ENCODE measurements at regions not wholly inside any gene's neighbourhood (a gene's known extent, or its start where the extent isn't known, plus 50 kb on each side); places are given as distances from the start of the nearest gene placed in this dataset.

- TF ChIP-seq POLR2A (IDR thresholded peaks at IDR 0.05; ENCODE audit: low read length) (no peak), GATA1 (IDR thresholded peaks at IDR 0.05; ENCODE audit: low read depth, low read length) (no peak)
Observed at GRCh38 chr3:13143381-13144004, 70.3 kb upstream of the IQSEC1 start.
